ENCODE measurements at regions not wholly inside any gene's neighbourhood (a gene's known extent, or its start where the extent isn't known, plus 50 kb on each side); places are given as distances from the start of the nearest gene placed in this dataset.
"Not testable (repeated sequence)": the region's sequence is repeated elsewhere in the genome, so short reads cannot be mapped to it uniquely, and the experiment has no call there.

DNA sequence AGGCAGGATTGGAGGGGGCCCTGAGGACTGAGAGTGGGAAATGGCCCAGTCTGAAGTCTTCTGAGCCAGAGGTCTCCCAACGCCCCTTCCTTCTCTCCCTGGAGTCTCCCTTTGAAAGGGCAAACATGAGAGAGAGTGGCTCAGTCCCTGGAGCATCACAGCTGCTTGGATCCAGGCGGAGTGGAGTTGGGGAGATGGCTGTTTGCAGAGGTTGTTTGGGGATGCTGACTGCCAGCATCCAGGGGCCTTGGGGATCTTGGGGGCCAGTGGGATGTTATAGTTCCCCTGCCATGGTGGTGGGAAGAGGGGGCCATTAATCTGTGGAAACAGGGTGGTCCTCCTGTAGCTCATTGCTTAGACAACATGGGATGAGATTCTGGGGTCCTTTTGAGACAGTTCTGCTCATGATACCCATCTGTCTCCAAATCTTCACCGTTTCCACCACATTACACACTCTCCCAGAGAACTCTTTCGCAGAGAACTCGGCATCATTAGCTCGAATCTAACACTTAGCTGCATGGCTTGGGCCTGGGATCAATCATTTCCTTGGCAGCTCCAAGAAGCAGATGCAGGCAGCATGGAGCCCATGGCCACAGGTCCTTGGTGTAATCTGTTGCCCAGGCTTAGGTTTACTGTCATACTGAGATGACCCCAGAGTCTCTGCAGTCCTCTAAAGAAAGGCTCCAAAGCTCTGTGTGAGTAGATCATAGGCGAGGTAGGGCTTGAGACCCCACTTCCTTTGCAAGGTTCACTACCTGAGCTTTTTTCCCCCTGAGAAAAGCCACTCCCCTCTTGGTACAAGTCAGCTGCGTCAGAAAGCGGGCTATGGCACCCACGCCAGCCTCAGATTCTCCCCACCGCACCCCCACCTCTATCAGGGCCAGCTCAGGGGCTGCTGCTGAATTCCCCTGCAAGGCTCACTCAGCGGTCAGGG is 54.4 kb upstream of the SH3PXD2B start:
- intact Hi-C loops (cut with DNase I) = loop anchor here in 6 of 10 donors (1.0 to 5.0 kb wide), 4 partner anchors 74 to 89 kb away; no protein-coding TSS in a partner anchor
- WGBS, 4 donors = 63 to 77% (median 71%) methylated on average over 11 to 12 of the region's 12 CpGs
- no peaks in the 10 kb centered on the region for H3K27me3 ChIP-seq
- H3K27ac ChIP-seq = peak overlapping the region; percentile 28 to 91 (median 78)
- ATAC-seq = no peak
- H3K4me1 ChIP-seq = peaks cover 0 to 41% (median 20%) of the 10 kb centered on the region in 12 donors
- DNase-seq = peak in 2 of 5 donors; percentile 4 to 13
- no peak overlapping the region for H3K4me3 ChIP-seq
- TF ChIP-seq, protein P1, sequence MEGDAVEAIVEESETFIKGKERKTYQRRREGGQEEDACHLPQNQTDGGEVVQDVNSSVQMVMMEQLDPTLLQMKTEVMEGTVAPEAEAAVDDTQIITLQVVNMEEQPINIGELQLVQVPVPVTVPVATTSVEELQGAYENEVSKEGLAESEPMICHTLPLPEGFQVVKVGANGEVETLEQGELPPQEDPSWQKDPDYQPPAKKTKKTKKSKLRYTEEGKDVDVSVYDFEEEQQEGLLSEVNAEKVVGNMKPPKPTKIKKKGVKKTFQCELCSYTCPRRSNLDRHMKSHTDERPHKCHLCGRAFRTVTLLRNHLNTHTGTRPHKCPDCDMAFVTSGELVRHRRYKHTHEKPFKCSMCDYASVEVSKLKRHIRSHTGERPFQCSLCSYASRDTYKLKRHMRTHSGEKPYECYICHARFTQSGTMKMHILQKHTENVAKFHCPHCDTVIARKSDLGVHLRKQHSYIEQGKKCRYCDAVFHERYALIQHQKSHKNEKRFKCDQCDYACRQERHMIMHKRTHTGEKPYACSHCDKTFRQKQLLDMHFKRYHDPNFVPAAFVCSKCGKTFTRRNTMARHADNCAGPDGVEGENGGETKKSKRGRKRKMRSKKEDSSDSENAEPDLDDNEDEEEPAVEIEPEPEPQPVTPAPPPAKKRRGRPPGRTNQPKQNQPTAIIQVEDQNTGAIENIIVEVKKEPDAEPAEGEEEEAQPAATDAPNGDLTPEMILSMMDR (IDR thresholded peaks at IDR 0.05) = no peak
- TF ChIP-seq POLR2A (IDR thresholded peaks at IDR 0.05) = no peak
- peaks cover 0 to 28% (median 17%) of the 10 kb centered on the region in 12 donors for H3K9me3 ChIP-seq
- H3K36me3 ChIP-seq = no peaks in the 10 kb centered on the region

DNA sequence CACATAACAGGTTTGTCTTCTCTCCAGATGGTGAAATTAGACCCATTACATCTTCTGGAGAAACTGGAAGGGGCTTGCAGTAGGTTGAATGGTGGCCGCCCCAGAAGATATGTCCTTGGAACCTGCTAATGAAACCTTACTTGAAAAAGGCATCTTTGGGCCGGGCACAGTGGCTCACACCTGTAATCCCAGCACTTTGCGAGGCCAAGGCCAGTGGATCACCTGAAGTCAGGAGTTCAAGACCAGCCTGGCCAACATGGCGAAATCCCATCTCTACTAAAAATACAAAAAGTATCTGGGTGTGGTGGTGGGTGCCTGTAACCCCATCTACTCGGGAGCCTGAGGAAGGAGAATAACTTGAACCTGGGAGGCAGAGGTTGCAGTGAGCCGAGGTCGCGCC is 53.2 kb upstream of the SH3PXD2B start:
- Histone ChIP-seq H3K9me3 (peaks cover 0 to 21% (median 14%) of the 10 kb centered on the region in 12 donors), H3K27ac (peak overlapping the region in 6 of 12 donors; percentile 55 to 91 (median 86)), H3K4me1 (peaks cover 0 to 51% (median 24%) of the 10 kb centered on the region in 12 donors)
- WGBS, 4 donors = 82 to 96% (median 86%) methylated on average over 8 of the region's 8 CpGs
- H3K36me3 ChIP-seq, H3K27me3 ChIP-seq, ATAC-seq, H3K4me3 ChIP-seq: not testable (repeated sequence)
- DNase-seq = peak in 1 of 5 donors; percentile 8
- intact Hi-C loops (cut with DNase I) = loop anchor here in 4 of 10 donors (5.0 kb wide), 3 partner anchors 75 to 90 kb away; no protein-coding TSS in a partner anchor

DNA sequence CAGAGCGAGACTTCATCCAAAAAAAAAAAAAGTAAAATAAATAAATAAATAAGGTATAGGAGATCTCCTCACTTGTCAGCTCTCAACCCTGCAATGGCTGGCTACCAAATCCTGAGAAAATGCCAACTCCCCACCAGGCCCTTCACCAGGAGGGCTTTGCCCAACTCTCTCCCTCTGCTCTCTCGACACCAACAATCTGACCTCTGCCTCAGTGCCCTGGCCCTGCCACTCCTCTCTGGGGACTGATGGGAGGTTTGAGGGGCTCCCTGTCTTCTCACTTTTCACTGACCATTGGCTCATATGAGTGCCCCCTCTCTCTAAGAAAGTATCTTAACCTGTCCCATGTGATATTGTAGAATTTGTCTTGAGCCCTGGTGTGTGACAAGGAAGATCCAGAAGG is 52.6 kb upstream of the SH3PXD2B start:
- WGBS, 4 donors = 95 to 100% (median 97%) methylated on average over 2 of the region's 2 CpGs

DNA sequence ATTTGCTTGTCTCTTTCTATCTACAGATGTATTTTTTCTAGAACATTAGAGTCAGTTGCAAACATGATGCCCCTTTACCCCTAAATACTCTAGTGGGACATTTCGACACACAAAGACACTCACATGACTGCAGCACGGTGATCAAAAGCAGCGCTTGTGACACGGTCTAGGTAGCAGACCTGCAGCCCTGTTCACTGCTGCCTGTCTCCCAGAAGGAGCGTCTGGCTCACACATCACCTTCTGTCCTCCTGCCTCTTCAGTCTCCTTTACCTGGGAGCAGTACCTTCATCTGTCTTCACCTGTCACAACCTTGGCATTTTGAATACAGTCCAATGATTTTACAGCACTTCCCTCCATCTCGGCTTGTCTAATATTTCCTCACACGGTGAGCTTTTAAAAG is 51.9 kb upstream of the SH3PXD2B start:
- no peak for ATAC-seq
- intact Hi-C loops (cut with DNase I) = loop anchor here in 4 of 10 donors (5.0 kb wide), 3 partner anchors 76 to 91 kb away; no protein-coding TSS in a partner anchor
- Histone ChIP-seq H3K27me3 (no peaks in the 10 kb centered on the region), H3K4me3 (no peak overlapping the region), H3K9me3 (peaks cover 0 to 9% (median 3%) of the 10 kb centered on the region in 12 donors), H3K36me3 (no peaks in the 10 kb centered on the region), H3K4me1 (peaks cover 0 to 51% (median 24%) of the 10 kb centered on the region in 12 donors), H3K27ac (peak overlapping the region in 5 of 12 donors; percentile 17 to 88 (median 84))
- TF ChIP-seq POLR2A (IDR thresholded peaks at IDR 0.05) = no peak
- TF ChIP-seq, protein P1 (IDR thresholded peaks at IDR 0.05) = no peak
- WGBS, 4 donors = 76 to 85% (median 82%) methylated on average over 7 of the region's 7 CpGs
- DNase-seq = peak in 1 of 5 donors; percentile 10

More for the DNA sequence above, 52.6 kb upstream of the SH3PXD2B start:
- ATAC-seq (no peak), DNase-seq (peak in 2 of 5 donors; percentile 1 to 14)
- intact Hi-C loops (cut with DNase I) = loop anchor here in 4 of 10 donors (5.0 kb wide), 3 partner anchors 75 to 90 kb away; no protein-coding TSS in a partner anchor
- Histone ChIP-seq H3K27me3 (no peaks in the 10 kb centered on the region), H3K27ac (peak overlapping the region in 6 of 12 donors; percentile 10 to 88 (median 84)), H3K9me3 (peaks cover 0 to 16% (median 9%) of the 10 kb centered on the region in 12 donors), H3K4me3 (no peak overlapping the region), H3K36me3 (no peaks in the 10 kb centered on the region), H3K4me1 (peaks cover 0 to 51% (median 24%) of the 10 kb centered on the region in 12 donors)
- TF ChIP-seq, protein P1 (IDR thresholded peaks at IDR 0.05) = no peak
- TF ChIP-seq POLR2A (IDR thresholded peaks at IDR 0.05) = no peak
